NT2/D1 (cell line): ENCODE measurements at regions not wholly inside any gene's neighbourhood (a gene's known extent, or its start where the extent isn't known, plus 50 kb on each side); places are given as distances from the start of the nearest gene placed in this dataset.

Experiments used
- DNase-seq: peaks from one replicate; pipeline ENCODE4 v3.0.0-alpha.2; 2011; ENCODE audit warnings: low read depth, low spot score
- H3K27me3 ChIP-seq: 2 replicates; pipeline ENCODE4 v1.6.0; 2011; ENCODE audit warnings: mild to moderate bottlenecking; ENCODE audit not compliant: insufficient read length, insufficient read depth
- H3K36me3 ChIP-seq: 2 replicates; pipeline ENCODE4 v1.6.1; 2011; ENCODE audit warnings: mild to moderate bottlenecking, low read length, mixed read lengths; ENCODE audit not compliant: insufficient read depth, insufficient read length
- H3K4me1 ChIP-seq: 2 replicates; pipeline ENCODE4 v1.5.1; 2011; ENCODE audit not compliant: insufficient read depth, insufficient read length
- H3K4me3 ChIP-seq: 2 replicates; pipeline ENCODE4 v1.5.1; 2011; ENCODE audit warnings: low read depth; ENCODE audit not compliant: insufficient read length
- H3K9ac ChIP-seq: 2 replicates; pipeline ENCODE4 v1.6.0; 2011; ENCODE audit warnings: low read depth; ENCODE audit not compliant: insufficient read length
- H3K9me3 ChIP-seq: 2 replicates; pipeline ENCODE4 v1.5.1; 2011; ENCODE audit warnings: mild to moderate bottlenecking, low read length; ENCODE audit not compliant: insufficient read depth
- SUZ12 ChIP-seq: IDR thresholded peaks from 2 replicates; pipeline ENCODE4 v1.6.1; 2011; ENCODE audit not compliant: insufficient read length, insufficient read depth; ENCODE audit errors: extremely low read depth
- YY1 ChIP-seq: IDR thresholded peaks from 2 replicates; pipeline ENCODE4 v1.6.1; 2011; ENCODE audit not compliant: insufficient read length, insufficient read depth
- ZNF274 ChIP-seq: IDR thresholded peaks from 2 replicates; pipeline ENCODE4 v1.6.1; 2011; ENCODE audit warnings: mild to moderate bottlenecking, low read depth, low read length

- TF ChIP-seq SUZ12 (no peak), ZNF274 (no peak), YY1 (no peak)
- no peaks in the 10 kb centered on the region for H3K9me3 ChIP-seq
- no peaks in the 10 kb centered on the region for H3K27me3 ChIP-seq
- no peak overlapping the region for H3K9ac ChIP-seq
- H3K36me3 ChIP-seq, result no peaks in the 10 kb centered on the region
- no peaks in the 10 kb centered on the region for H3K4me1 ChIP-seq
- no peak overlapping the region for H3K4me3 ChIP-seq
- DNase-seq, result no peak
Observed at GRCh38 chr7:126378642-126379041, 874.1 kb downstream of the GRM8 start.

- Histone ChIP-seq H3K4me1 (no peaks in the 10 kb centered on the region), H3K9ac (no peak overlapping the region)
- DNase-seq, result no peak
Observed at GRCh38 chr7:126370038-126370668, 882.6 kb downstream of the GRM8 start.

GRCh38 chr7:126362746-126363145 lies 890.0 kb downstream of the GRM8 start:
- no peaks in the 10 kb centered on the region for H3K27me3 ChIP-seq
- no peaks in the 10 kb centered on the region for H3K4me1 ChIP-seq
- H3K9me3 ChIP-seq, result no peaks in the 10 kb centered on the region
- no peak overlapping the region for H3K9ac ChIP-seq
- TF ChIP-seq SUZ12 (no peak), ZNF274 (no peak), YY1 (no peak)
- no peaks in the 10 kb centered on the region for H3K36me3 ChIP-seq
- H3K4me3 ChIP-seq, result no peak overlapping the region
- no peak for DNase-seq

More at GRCh38 chr7:126370038-126370668, 882.6 kb downstream of the GRM8 start:
- H3K9me3 ChIP-seq, result no peaks in the 10 kb centered on the region
- no peak overlapping the region for H3K4me3 ChIP-seq
- no peak for TF ChIP-seq SUZ12
- no peak for TF ChIP-seq ZNF274
- no peak for TF ChIP-seq YY1
- no peaks in the 10 kb centered on the region for H3K27me3 ChIP-seq
- H3K36me3 ChIP-seq, result no peaks in the 10 kb centered on the region

- DNase-seq, result no peak
Observed at GRCh38 chr7:126361183-126361582, 891.6 kb downstream of the GRM8 start.

GRCh38 chr7:126339813-126340212 lies 912.9 kb downstream of the GRM8 start:
- H3K36me3 ChIP-seq, result no peaks in the 10 kb centered on the region
- DNase-seq, result no peak
- H3K9me3 ChIP-seq, result no peaks in the 10 kb centered on the region
- TF ChIP-seq YY1 (no peak), ZNF274 (no peak), SUZ12 (no peak)
- H3K27me3 ChIP-seq, result no peaks in the 10 kb centered on the region
- H3K9ac ChIP-seq, result no peak overlapping the region
- H3K4me1 ChIP-seq, result no peaks in the 10 kb centered on the region
- no peak overlapping the region for H3K4me3 ChIP-seq

More at GRCh38 chr7:126361183-126361582, 891.6 kb downstream of the GRM8 start:
- no peaks in the 10 kb centered on the region for H3K36me3 ChIP-seq
- TF ChIP-seq SUZ12 (no peak), YY1 (no peak), ZNF274 (no peak)
- no peak overlapping the region for H3K4me3 ChIP-seq
- H3K9ac ChIP-seq, result no peak overlapping the region
- no peaks in the 10 kb centered on the region for H3K4me1 ChIP-seq
- no peaks in the 10 kb centered on the region for H3K27me3 ChIP-seq
- no peaks in the 10 kb centered on the region for H3K9me3 ChIP-seq

- Histone ChIP-seq H3K9ac (no peak overlapping the region), H3K9me3 (no peaks in the 10 kb centered on the region), H3K4me3 (no peak overlapping the region), H3K4me1 (no peaks in the 10 kb centered on the region), H3K27me3 (no peaks in the 10 kb centered on the region), H3K36me3 (no peaks in the 10 kb centered on the region)
- TF ChIP-seq YY1 (no peak), SUZ12 (no peak), ZNF274 (no peak)
- DNase-seq, result no peak
Observed at GRCh38 chr7:126305671-126306070, 947.1 kb downstream of the GRM8 start.

GRCh38 chr7:126303926-126304325 lies 948.8 kb downstream of the GRM8 start:
- no peak for DNase-seq
- no peak for TF ChIP-seq SUZ12
- TF ChIP-seq YY1, result no peak
- TF ChIP-seq ZNF274, result no peak
- Histone ChIP-seq H3K9ac (no peak overlapping the region), H3K9me3 (no peaks in the 10 kb centered on the region), H3K4me3 (no peak overlapping the region), H3K27me3 (no peaks in the 10 kb centered on the region), H3K36me3 (no peaks in the 10 kb centered on the region), H3K4me1 (no peaks in the 10 kb centered on the region)
